ENCODE measurements at regions not wholly inside any gene's neighbourhood (a gene's known extent, or its start where the extent isn't known, plus 50 kb on each side); places are given as distances from the start of the nearest gene placed in this dataset.

DNA sequence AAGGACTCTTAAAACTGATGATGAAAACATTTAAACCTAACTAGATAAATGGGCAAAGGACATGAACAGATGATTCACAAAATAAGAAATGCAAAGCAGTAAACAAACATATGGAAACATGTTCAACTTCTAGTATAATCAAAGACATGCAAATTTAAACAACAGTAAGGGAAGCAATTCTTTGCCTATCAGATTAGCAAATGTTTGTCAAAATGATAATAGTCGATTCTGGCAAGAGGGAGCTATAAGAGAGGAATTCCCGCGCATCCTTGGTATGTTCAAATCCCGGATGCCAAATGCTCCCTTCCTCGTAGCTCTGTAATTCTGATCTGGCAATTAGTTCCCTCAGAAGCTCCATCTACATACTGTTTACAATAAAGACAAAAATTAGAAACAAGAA lies 320.5 kb downstream of the PHKB start (continued):
- TF ChIP-seq, protein P1, sequence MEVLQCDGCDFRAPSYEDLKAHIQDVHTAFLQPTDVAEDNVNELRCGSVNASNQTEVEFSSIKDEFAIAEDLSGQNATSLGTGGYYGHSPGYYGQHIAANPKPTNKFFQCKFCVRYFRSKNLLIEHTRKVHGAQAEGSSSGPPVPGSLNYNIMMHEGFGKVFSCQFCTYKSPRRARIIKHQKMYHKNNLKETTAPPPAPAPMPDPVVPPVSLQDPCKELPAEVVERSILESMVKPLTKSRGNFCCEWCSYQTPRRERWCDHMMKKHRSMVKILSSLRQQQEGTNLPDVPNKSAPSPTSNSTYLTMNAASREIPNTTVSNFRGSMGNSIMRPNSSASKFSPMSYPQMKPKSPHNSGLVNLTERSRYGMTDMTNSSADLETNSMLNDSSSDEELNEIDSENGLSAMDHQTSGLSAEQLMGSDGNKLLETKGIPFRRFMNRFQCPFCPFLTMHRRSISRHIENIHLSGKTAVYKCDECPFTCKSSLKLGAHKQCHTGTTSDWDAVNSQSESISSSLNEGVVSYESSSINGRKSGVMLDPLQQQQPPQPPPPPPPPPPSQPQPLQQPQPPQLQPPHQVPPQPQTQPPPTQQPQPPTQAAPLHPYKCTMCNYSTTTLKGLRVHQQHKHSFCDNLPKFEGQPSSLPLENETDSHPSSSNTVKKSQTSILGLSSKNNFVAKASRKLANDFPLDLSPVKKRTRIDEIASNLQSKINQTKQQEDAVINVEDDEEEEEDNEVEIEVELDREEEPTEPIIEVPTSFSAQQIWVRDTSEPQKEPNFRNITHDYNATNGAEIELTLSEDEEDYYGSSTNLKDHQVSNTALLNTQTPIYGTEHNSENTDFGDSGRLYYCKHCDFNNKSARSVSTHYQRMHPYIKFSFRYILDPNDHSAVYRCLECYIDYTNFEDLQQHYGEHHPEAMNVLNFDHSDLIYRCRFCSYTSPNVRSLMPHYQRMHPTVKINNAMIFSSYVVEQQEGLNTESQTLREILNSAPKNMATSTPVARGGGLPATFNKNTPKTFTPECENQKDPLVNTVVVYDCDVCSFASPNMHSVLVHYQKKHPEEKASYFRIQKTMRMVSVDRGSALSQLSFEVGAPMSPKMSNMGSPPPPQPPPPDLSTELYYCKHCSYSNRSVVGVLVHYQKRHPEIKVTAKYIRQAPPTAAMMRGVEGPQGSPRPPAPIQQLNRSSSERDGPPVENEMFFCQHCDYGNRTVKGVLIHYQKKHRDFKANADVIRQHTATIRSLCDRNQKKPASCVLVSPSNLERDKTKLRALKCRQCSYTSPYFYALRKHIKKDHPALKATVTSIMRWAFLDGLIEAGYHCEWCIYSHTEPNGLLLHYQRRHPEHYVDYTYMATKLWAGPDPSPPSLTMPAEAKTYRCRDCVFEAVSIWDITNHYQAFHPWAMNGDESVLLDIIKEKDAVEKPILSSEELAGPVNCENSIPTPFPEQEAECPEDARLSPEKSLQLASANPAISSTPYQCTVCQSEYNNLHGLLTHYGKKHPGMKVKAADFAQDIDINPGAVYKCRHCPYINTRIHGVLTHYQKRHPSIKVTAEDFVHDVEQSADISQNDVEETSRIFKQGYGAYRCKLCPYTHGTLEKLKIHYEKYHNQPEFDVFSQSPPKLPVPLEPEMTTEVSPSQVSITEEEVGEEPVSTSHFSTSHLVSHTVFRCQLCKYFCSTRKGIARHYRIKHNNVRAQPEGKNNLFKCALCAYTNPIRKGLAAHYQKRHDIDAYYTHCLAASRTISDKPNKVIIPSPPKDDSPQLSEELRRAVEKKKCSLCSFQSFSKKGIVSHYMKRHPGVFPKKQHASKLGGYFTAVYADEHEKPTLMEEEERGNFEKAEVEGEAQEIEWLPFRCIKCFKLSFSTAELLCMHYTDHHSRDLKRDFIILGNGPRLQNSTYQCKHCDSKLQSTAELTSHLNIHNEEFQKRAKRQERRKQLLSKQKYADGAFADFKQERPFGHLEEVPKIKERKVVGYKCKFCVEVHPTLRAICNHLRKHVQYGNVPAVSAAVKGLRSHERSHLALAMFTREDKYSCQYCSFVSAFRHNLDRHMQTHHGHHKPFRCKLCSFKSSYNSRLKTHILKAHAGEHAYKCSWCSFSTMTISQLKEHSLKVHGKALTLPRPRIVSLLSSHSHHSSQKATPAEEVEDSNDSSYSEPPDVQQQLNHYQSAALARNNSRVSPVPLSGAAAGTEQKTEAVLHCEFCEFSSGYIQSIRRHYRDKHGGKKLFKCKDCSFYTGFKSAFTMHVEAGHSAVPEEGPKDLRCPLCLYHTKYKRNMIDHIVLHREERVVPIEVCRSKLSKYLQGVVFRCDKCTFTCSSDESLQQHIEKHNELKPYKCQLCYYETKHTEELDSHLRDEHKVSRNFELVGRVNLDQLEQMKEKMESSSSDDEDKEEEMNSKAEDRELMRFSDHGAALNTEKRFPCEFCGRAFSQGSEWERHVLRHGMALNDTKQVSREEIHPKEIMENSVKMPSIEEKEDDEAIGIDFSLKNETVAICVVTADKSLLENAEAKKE (CRISPR knock-in tag; IDR thresholded peaks at IDR 0.05): no peak
- TF ChIP-seq NANOG (IDR thresholded peaks at IDR 0.05; ENCODE audit: borderline replicate concordance) (no peak), ZNF331 (CRISPR knock-in tag; IDR thresholded peaks at IDR 0.05; ENCODE audit: low read depth) (no peak), STAT1 (IDR thresholded peaks at IDR 0.05; ENCODE audit: unreplicated experiment) (no peak)

DNA sequence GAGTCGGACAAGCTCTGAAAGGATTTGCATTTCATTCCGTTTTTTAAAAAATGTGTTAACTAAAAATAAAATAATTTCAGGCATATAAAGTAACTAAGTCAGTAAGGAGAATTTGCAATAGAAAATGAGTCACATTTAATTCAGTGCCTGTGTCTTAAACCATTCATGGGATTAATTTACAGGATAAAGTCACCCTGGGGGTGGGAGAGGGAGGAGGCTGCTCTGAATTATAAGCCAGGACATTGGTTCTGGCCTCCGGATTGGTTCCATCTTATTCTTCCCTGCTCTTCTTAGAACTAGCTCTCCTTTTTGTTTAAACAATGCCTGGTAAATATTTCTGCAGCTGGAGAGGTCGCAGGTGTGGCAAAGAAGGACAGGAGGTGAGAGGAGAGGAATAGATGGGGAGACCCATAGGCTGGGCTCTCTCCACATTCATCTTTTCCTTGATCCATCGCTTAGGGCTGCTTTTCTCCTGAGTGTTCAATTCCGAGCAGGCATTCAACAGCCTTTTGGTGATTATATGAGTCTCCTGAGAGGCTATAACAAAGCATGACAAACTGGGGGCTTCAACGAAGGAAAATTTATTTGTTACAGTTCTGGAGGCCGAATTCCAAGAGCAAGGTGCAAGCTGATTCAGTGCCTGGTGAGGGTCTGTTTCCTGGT lies 319.2 kb downstream of the PHKB start:
- no peak overlapping the region for H3K4me3 ChIP-seq
- H3K4me2 ChIP-seq: no peak overlapping the region
- Mint-ChIP-seq H3K27ac (no peak overlapping the region), H3K27me3 (ENCODE audit: insufficient read depth, low read depth, poor library complexity) (peaks cover 10% of the 10 kb centered on the region), H3K4me3 (no peak overlapping the region), H3K36me3 (ENCODE audit: low read depth) (no peaks in the 10 kb centered on the region; the same call in 2 of the 3 replicates), H3K4me1 (peaks cover 20% of the 10 kb centered on the region), H3K9me3 (peaks cover 3% of the 10 kb centered on the region; the same call in 1 of the 3 replicates)
- H3K27ac ChIP-seq (ENCODE audit: low read depth): no peak overlapping the region
- peak overlapping the region; percentile 43 for H2AFZ ChIP-seq
- H3K36me3 ChIP-seq (ENCODE audit: insufficient read depth): no peaks in the 10 kb centered on the region
- no peaks in the 10 kb centered on the region for H3K27me3 ChIP-seq (ENCODE audit: insufficient read depth)
- ATAC-seq: peak; percentile 56
- H3K79me2 ChIP-seq (replicated peaks; ENCODE audit: insufficient read depth): no peaks in the 10 kb centered on the region
- H4K20me1 ChIP-seq (replicated peaks; ENCODE audit: insufficient read depth): no peaks in the 10 kb centered on the region
- DNase-seq (ENCODE audit: low spot score): no peak
- H3K4me1 ChIP-seq (ENCODE audit: insufficient read depth): peaks cover 17% of the 10 kb centered on the region
- no peaks in the 10 kb centered on the region for H3F3A ChIP-seq (replicated peaks; ENCODE audit: low read depth)
- peaks cover 29% of the 10 kb centered on the region for H3K9me2 ChIP-seq (ENCODE audit: insufficient read depth)
- TF ChIP-seq CREB1 (CRISPR knock-in tag; IDR thresholded peaks at IDR 0.05; ENCODE audit: low read depth) (no peak), EZH2phosphoT487 (IDR thresholded peaks at IDR 0.05; ENCODE audit: unreplicated experiment) (no peak), REST (IDR thresholded peaks at IDR 0.05; ENCODE audit: unreplicated experiment) (no peak), ZNF114 (CRISPR knock-in tag; IDR thresholded peaks at IDR 0.05) (no peak), POLR2AphosphoS5 (IDR thresholded peaks at IDR 0.05; ENCODE audit: low read depth) (no peak)
- TF ChIP-seq, protein P2, sequence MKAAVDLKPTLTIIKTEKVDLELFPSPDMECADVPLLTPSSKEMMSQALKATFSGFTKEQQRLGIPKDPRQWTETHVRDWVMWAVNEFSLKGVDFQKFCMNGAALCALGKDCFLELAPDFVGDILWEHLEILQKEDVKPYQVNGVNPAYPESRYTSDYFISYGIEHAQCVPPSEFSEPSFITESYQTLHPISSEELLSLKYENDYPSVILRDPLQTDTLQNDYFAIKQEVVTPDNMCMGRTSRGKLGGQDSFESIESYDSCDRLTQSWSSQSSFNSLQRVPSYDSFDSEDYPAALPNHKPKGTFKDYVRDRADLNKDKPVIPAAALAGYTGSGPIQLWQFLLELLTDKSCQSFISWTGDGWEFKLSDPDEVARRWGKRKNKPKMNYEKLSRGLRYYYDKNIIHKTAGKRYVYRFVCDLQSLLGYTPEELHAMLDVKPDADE (IDR thresholded peaks at IDR 0.05): no peak
